ENCODE measurements at regions not wholly inside any gene's neighbourhood (a gene's known extent, or its start where the extent isn't known, plus 50 kb on each side); places are given as distances from the start of the nearest gene placed in this dataset.
A peak's percentile ranks its signal among the peaks of the same experiment; 100 is the strongest.

GRCh38 chr3:95408464-95408862, 1345.6 kb downstream of the NSUN3 start:
- no peak overlapping the region for H3K4me3 ChIP-seq (replicated peaks in 1 of 2; ENCODE audit: low read depth in 2 of 2, low read length in 2 of 2)
- no peak for TF ChIP-seq CTCF (IDR thresholded peaks at IDR 0.05; ENCODE audit: low read depth, low read length)
- no peak for DNase-seq (ENCODE audit: low read depth in 2 of 2)

GRCh38 chr3:95418251-95418650, 1355.4 kb downstream of the NSUN3 start:
- DNase-seq (ENCODE audit: low read depth in 2 of 2), result no peak
- TF ChIP-seq CTCF (IDR thresholded peaks at IDR 0.05; ENCODE audit: low read depth, low read length), result no peak

GRCh38 chr3:95424279-95424678, 1361.4 kb downstream of the NSUN3 start:
- no peak overlapping the region for H3K4me3 ChIP-seq (replicated peaks in 1 of 2; ENCODE audit: low read depth in 2 of 2, low read length in 2 of 2)
- no peak for TF ChIP-seq CTCF (IDR thresholded peaks at IDR 0.05; ENCODE audit: low read depth, low read length)
- DNase-seq (ENCODE audit: low read depth in 2 of 2), result no peak

More at GRCh38 chr3:95418251-95418650, 1355.4 kb downstream of the NSUN3 start:
- no peak overlapping the region for H3K4me3 ChIP-seq (replicated peaks in 1 of 2; ENCODE audit: low read depth in 2 of 2, low read length in 2 of 2)

- TF ChIP-seq CTCF (IDR thresholded peaks at IDR 0.05; ENCODE audit: low read depth, low read length), result no peak
- H3K4me3 ChIP-seq (replicated peaks in 1 of 2; ENCODE audit: low read depth in 2 of 2, low read length in 2 of 2), result no peak overlapping the region
- peak; percentile 8 to 12 for DNase-seq (ENCODE audit: low read depth in 2 of 2)
Measured at GRCh38 chr3:95434491-95434890, 1371.6 kb downstream of the NSUN3 start.

- no peak for DNase-seq (ENCODE audit: low read depth in 2 of 2)
- no peak overlapping the region for H3K4me3 ChIP-seq (replicated peaks in 1 of 2; ENCODE audit: low read depth in 2 of 2, low read length in 2 of 2)
- no peak for TF ChIP-seq CTCF (IDR thresholded peaks at IDR 0.05; ENCODE audit: low read depth, low read length)
Measured at GRCh38 chr3:95437409-95437808, 1374.5 kb downstream of the NSUN3 start.

- H3K4me3 ChIP-seq (replicated peaks in 1 of 2; ENCODE audit: low read depth in 2 of 2, low read length in 2 of 2), result no peak overlapping the region
- no peak for DNase-seq (ENCODE audit: low read depth in 2 of 2)
- no peak for TF ChIP-seq CTCF (IDR thresholded peaks at IDR 0.05; ENCODE audit: low read depth, low read length)
Measured at GRCh38 chr3:95438274-95438673, 1375.4 kb downstream of the NSUN3 start.

- TF ChIP-seq CTCF (IDR thresholded peaks at IDR 0.05; ENCODE audit: low read depth, low read length), result no peak
- DNase-seq (ENCODE audit: low read depth in 2 of 2), result no peak
- no peak overlapping the region for H3K4me3 ChIP-seq (replicated peaks in 1 of 2; ENCODE audit: low read depth in 2 of 2, low read length in 2 of 2)
Measured at GRCh38 chr3:95442766-95443165, 1371.6 kb upstream of the EPHA6 start.

All from cardiac fibroblast (primary cell).